ENCODE measurements at regions not wholly inside any gene's neighbourhood (a gene's known extent, or its start where the extent isn't known, plus 50 kb on each side); places are given as distances from the start of the nearest gene placed in this dataset.

- TF ChIP-seq ZBTB21 (CRISPR knock-in tag; IDR thresholded peaks at IDR 0.05) (no peak), ZNF589 (CRISPR knock-in tag; conservative IDR thresholded peaks at IDR 0.05) (no peak)
These were observed 87.3 kb downstream of the INHBB start for GRCh38 chr2:120432976-120433815.
